DND-41 (cell line): ENCODE measurements at regions not wholly inside any gene's neighbourhood (a gene's known extent, or its start where the extent isn't known, plus 50 kb on each side); places are given as distances from the start of the nearest gene placed in this dataset.

ENCODE experiments used
- ATAC-seq: fragments of 200-7000 bp; cut with Tn5 transposase; 3 replicates; pipeline ENCODE4 v1.9.1; 2021; ENCODE audit warnings: low read depth; ENCODE audit not compliant: insufficient read depth
- DNase-seq: peaks from one replicate; pipeline ENCODE4 v3.0.0-alpha.2; 2020
- H2AFZ ChIP-seq: 2 replicates; pipeline ENCODE4 v1.6.0; 2012; ENCODE audit warnings: low read depth, low read length
- H3K27ac ChIP-seq: 2 replicates; pipeline ENCODE4 v1.5.1; 2012; ENCODE audit warnings: low read length, inconsistent platforms
- H3K27me3 ChIP-seq: fragments of 200-600 bp; sonication (generic); 2 replicates; pipeline ENCODE4 v1.6.0; 2012; ENCODE audit warnings: low read length, mild to moderate bottlenecking, inconsistent platforms; ENCODE audit not compliant: insufficient read depth, poor library complexity
- H3K36me3 ChIP-seq: 2 replicates; pipeline ENCODE4 v1.5.1; 2012; ENCODE audit warnings: low read length, inconsistent platforms; ENCODE audit not compliant: insufficient read depth
- H3K4me1 ChIP-seq: 2 replicates; pipeline ENCODE4 v1.5.1; 2012; ENCODE audit warnings: mild to moderate bottlenecking, low read length; ENCODE audit not compliant: insufficient read depth
- H3K4me2 ChIP-seq: 2 replicates; pipeline ENCODE4 v1.6.0; 2012; ENCODE audit warnings: mild to moderate bottlenecking, moderate library complexity, low read length, inconsistent platforms; ENCODE audit not compliant: insufficient read depth
- H3K4me3 ChIP-seq, 2 experiments: fragments of 200-600 bp in 1 of 2; shearing (Covaris generic) in 1 of 2; 2 replicates each; pipeline ENCODE4 v1.5.1; 2012 to 2016; ENCODE audit warnings: inconsistent platforms in 2 of 2, low read length in 2 of 2, mild to moderate bottlenecking in 2 of 2, low read depth in 1 of 2, moderate library complexity in 1 of 2
- H3K79me2 ChIP-seq: 2 replicates; pipeline ENCODE4 v1.6.0; 2012; ENCODE audit warnings: low read length, inconsistent platforms; ENCODE audit not compliant: insufficient read depth
- H3K9ac ChIP-seq: 2 replicates; pipeline ENCODE4 v1.6.0; 2012; ENCODE audit warnings: low read depth, mild to moderate bottlenecking, inconsistent platforms, low read length, moderate library complexity
- H3K9me3 ChIP-seq: 2 replicates; pipeline ENCODE4 v1.5.1; 2012; ENCODE audit warnings: low read length, moderate library complexity, mild to moderate bottlenecking, inconsistent platforms; ENCODE audit not compliant: insufficient read depth, severe bottlenecking
- H4K20me1 ChIP-seq: 2 replicates; pipeline ENCODE4 v1.6.0; 2012; ENCODE audit warnings: low read length; ENCODE audit not compliant: insufficient read depth
- EZH2 ChIP-seq: IDR thresholded peaks from 3 replicates; pipeline ENCODE4 v1.6.1; 2012; ENCODE audit warnings: borderline replicate concordance, low read depth, mild to moderate bottlenecking, moderate library complexity, low read length, inconsistent platforms; ENCODE audit not compliant: severe bottlenecking
- TF ChIP-seq, protein P1 (sequence below): IDR thresholded peaks from 2 replicates; pipeline ENCODE4 v1.5.1; 2012; ENCODE audit warnings: borderline replicate concordance, low read length, moderate library complexity, mild to moderate bottlenecking; ENCODE audit not compliant: poor library complexity, severe bottlenecking; ENCODE audit errors: extremely low read depth

DNA sequence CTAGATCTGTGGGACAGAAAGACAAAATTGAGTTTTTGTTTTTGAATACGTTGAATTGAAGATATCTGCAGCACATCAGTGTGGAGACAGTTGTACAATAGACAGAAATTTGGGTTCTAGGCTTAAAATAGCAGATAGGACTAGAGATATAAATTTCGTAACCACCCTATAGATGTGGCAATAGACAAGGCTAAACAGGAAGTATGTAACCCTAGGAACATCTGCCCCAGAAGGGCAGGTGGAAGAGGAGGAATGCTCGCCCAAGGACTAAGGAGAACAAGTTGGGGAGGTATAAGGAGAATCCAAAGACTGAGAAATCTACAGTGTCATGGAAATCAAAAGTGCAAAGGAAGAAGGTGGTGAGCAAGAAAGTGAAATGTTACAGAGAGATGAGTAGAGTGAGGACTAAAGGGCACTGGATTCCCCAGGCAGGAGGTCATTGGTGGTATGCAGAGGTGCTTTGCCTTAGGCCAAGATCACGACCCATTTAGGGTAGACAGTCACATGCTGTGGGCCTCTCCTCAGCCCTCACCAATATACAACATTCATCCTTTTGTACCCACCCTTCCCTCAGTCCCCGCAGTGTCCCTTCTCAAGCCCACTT lies 109.1 kb upstream of the ELL2 start:
- Histone ChIP-seq H3K9ac (no peak overlapping the region), H3K4me2 (no peak overlapping the region), H3K27me3 (no peaks in the 10 kb centered on the region), H3K9me3 (no peaks in the 10 kb centered on the region), H3K36me3 (no peaks in the 10 kb centered on the region), H3K4me3 (no peak overlapping the region), H3K4me1 (peaks cover 27% of the 10 kb centered on the region), H2AFZ (no peak overlapping the region), H3K79me2 (no peaks in the 10 kb centered on the region), H3K27ac (peak overlapping the region; percentile 53), H4K20me1 (no peaks in the 10 kb centered on the region)
- DNase-seq, result no peak
- peak; percentile 68 for ATAC-seq
- TF ChIP-seq, protein P1, sequence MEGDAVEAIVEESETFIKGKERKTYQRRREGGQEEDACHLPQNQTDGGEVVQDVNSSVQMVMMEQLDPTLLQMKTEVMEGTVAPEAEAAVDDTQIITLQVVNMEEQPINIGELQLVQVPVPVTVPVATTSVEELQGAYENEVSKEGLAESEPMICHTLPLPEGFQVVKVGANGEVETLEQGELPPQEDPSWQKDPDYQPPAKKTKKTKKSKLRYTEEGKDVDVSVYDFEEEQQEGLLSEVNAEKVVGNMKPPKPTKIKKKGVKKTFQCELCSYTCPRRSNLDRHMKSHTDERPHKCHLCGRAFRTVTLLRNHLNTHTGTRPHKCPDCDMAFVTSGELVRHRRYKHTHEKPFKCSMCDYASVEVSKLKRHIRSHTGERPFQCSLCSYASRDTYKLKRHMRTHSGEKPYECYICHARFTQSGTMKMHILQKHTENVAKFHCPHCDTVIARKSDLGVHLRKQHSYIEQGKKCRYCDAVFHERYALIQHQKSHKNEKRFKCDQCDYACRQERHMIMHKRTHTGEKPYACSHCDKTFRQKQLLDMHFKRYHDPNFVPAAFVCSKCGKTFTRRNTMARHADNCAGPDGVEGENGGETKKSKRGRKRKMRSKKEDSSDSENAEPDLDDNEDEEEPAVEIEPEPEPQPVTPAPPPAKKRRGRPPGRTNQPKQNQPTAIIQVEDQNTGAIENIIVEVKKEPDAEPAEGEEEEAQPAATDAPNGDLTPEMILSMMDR, result no peak
- TF ChIP-seq EZH2, result no peak

DNA sequence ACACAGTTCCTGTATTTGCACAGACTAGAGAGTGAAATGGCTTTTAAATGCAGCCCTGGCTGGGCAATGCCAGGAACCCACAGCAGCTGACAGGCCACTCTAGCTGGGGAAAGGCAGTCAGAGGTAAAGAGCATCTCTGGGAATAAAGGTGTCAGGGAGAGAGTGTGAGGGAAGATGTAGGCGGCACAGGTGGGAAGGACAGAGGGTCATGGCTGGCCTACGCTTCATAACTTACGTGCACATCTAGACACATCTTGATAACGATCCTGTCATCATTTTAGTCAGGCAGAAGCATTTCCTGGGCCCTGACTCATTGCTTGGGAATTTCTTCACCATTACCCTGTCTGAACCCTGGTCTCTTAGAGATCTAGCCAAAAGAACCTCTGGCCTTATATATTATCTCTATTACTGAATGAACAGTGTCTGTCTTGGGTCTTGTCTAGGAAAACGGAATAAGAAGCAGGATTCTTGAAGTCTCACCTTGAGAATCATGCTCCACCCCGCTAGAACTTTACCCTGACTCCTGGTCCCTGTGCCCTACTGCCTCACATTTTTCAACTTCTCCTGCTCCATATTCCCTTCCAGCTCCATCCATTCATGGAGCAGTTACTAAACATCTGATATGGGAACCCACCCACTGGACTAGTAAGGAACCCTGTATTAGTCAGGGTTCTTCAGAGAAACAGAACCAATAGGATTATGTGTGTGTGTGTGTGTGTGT lies 106.4 kb upstream of the ELL2 start:
- H3K4me3 ChIP-seq, result no peak overlapping the region
- H3K36me3 ChIP-seq, result no peaks in the 10 kb centered on the region
- no peak for ATAC-seq
- H3K4me1 ChIP-seq, result peaks cover 16% of the 10 kb centered on the region
- no peak overlapping the region for H3K9ac ChIP-seq
- no peaks in the 10 kb centered on the region for H3K27me3 ChIP-seq
- H3K79me2 ChIP-seq, result no peaks in the 10 kb centered on the region
- H3K9me3 ChIP-seq, result no peaks in the 10 kb centered on the region
- H3K27ac ChIP-seq, result no peak overlapping the region
- TF ChIP-seq, protein P1, result no peak
- no peak for TF ChIP-seq EZH2
- H3K4me2 ChIP-seq, result no peak overlapping the region
- H4K20me1 ChIP-seq, result no peaks in the 10 kb centered on the region
- no peak for DNase-seq
- no peak overlapping the region for H2AFZ ChIP-seq

DNA sequence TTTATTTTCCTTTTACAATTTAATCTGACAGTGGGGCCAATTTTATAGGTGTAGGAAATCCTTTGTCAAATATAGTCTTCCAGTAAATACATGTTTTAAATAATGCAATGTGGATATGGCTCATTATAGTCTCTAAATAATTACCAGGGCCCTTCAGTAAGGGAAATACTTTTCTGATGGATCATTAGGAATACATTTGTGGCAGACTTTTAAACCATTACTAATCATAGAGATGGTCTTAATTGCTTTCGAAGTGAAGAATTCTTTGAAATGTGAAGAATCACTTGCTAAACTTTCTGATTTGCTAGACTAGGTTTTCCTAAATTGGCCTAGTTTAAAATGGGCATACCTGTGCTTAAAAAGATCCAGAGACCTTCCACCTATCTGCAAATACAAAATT lies 105.6 kb upstream of the ELL2 start:
- H2AFZ ChIP-seq, result no peak overlapping the region
- H3K4me1 ChIP-seq, result peaks cover 16% of the 10 kb centered on the region
- no peak overlapping the region for H3K27ac ChIP-seq
- H3K79me2 ChIP-seq, result no peaks in the 10 kb centered on the region
- H3K9ac ChIP-seq, result no peak overlapping the region
- H3K4me2 ChIP-seq, result no peak overlapping the region
- TF ChIP-seq, protein P1, result no peak
- TF ChIP-seq EZH2, result no peak
- no peaks in the 10 kb centered on the region for H3K36me3 ChIP-seq
- DNase-seq (no peak), ATAC-seq (no peak)
- no peaks in the 10 kb centered on the region for H3K9me3 ChIP-seq
- H3K4me3 ChIP-seq, result no peak overlapping the region
- H3K27me3 ChIP-seq, result no peaks in the 10 kb centered on the region
- no peaks in the 10 kb centered on the region for H4K20me1 ChIP-seq
